ENCODE measurements at regions not wholly inside any gene's neighbourhood (a gene's known extent, or its start where the extent isn't known, plus 50 kb on each side); places are given as distances from the start of the nearest gene placed in this dataset.

GRCh38 chr11:81647374-81647773 is 1086.3 kb downstream of the FAM181B start:
- Mint-ChIP-seq H3K4me1 (peaks cover 0 to 4% (median 0%) of the 10 kb centered on the region in 4 donors), H3K36me3 (no peaks in the 10 kb centered on the region), H3K4me3 (no peak overlapping the region), H3K27ac (no peak overlapping the region), H3K27me3 (peaks cover 5 to 25% (median 14%) of the 10 kb centered on the region in 5 donors), H3K9me3 (no peaks in the 10 kb centered on the region)
- ATAC-seq: no peak
- DNase-seq: no peak
- POLR2A ChIA-PET: no interaction called here

- H3K36me3 Mint-ChIP-seq: no peaks in the 10 kb centered on the region
- POLR2A ChIA-PET: no interaction called here
- no peak overlapping the region for H3K27ac Mint-ChIP-seq
- DNase-seq (peak in 3 of 10 donors; percentile 40 to 45 (median 40)), ATAC-seq (peak; percentile 54 to 58)
- H3K4me1 Mint-ChIP-seq: peaks cover 0 to 4% (median 0%) of the 10 kb centered on the region in 4 donors
- H3K27me3 Mint-ChIP-seq: peaks cover 5 to 25% (median 16%) of the 10 kb centered on the region in 5 donors
- H3K4me3 Mint-ChIP-seq: no peak overlapping the region
- H3K9me3 Mint-ChIP-seq: no peaks in the 10 kb centered on the region
Measured at GRCh38 chr11:81644239-81644840, 1089.3 kb downstream of the FAM181B start.

GRCh38 chr11:81634483-81634882 is 1099.2 kb downstream of the FAM181B start:
- Mint-ChIP-seq H3K4me1 (no peaks in the 10 kb centered on the region), H3K27ac (no peak overlapping the region), H3K9me3 (no peaks in the 10 kb centered on the region), H3K36me3 (no peaks in the 10 kb centered on the region), H3K4me3 (no peak overlapping the region), H3K27me3 (peaks cover 0 to 8% (median 3%) of the 10 kb centered on the region in 5 donors)
- DNase-seq (no peak), ATAC-seq (no peak)
- POLR2A ChIA-PET: no interaction called here

GRCh38 chr11:81602508-81602907 is 1131.2 kb downstream of the FAM181B start:
- ATAC-seq: no peak
- no peak for DNase-seq
- Mint-ChIP-seq H3K4me3 (no peak overlapping the region), H3K9me3 (peaks cover 0 to 7% (median 0%) of the 10 kb centered on the region in 9 donors), H3K4me1 (no peaks in the 10 kb centered on the region), H3K27me3 (peaks cover 0 to 2% (median 0%) of the 10 kb centered on the region in 5 donors), H3K36me3 (no peaks in the 10 kb centered on the region), H3K27ac (no peak overlapping the region)
- POLR2A ChIA-PET: no interaction called here

- no peak overlapping the region for H3K27ac Mint-ChIP-seq
- no peak overlapping the region for H3K4me3 Mint-ChIP-seq
- peaks cover 0 to 13% (median 0%) of the 10 kb centered on the region in 9 donors for H3K9me3 Mint-ChIP-seq
- POLR2A ChIA-PET: no interaction called here
- no peaks in the 10 kb centered on the region for H3K27me3 Mint-ChIP-seq
- ATAC-seq (no peak), DNase-seq (no peak)
- no peaks in the 10 kb centered on the region for H3K36me3 Mint-ChIP-seq
- no peaks in the 10 kb centered on the region for H3K4me1 Mint-ChIP-seq
Measured at GRCh38 chr11:81596704-81597103, 1137.0 kb downstream of the FAM181B start.

- POLR2A ChIA-PET: no interaction called here
Measured at GRCh38 chr11:81585390-81585933, 1148.2 kb downstream of the FAM181B start.

GRCh38 chr11:81579339-81579738 is 1154.3 kb downstream of the FAM181B start:
- H3K4me1 Mint-ChIP-seq: no peaks in the 10 kb centered on the region
- H3K9me3 Mint-ChIP-seq: no peaks in the 10 kb centered on the region
- no peak overlapping the region for H3K4me3 Mint-ChIP-seq
- H3K27ac Mint-ChIP-seq: no peak overlapping the region
- ATAC-seq: no peak
- H3K36me3 Mint-ChIP-seq: no peaks in the 10 kb centered on the region
- H3K27me3 Mint-ChIP-seq: no peaks in the 10 kb centered on the region
- DNase-seq: no peak
- POLR2A ChIA-PET: no interaction called here

More at GRCh38 chr11:81585390-81585933, 1148.2 kb downstream of the FAM181B start:
- Mint-ChIP-seq H3K4me1 (no peaks in the 10 kb centered on the region), H3K27ac (no peak overlapping the region), H3K4me3 (no peak overlapping the region), H3K27me3 (peaks cover 0 to 3% (median 0%) of the 10 kb centered on the region in 5 donors), H3K36me3 (no peaks in the 10 kb centered on the region), H3K9me3 (peaks cover 0 to 2% (median 0%) of the 10 kb centered on the region in 9 donors)
- ATAC-seq (no peak), DNase-seq (no peak)

GRCh38 chr11:81578571-81578970 is 1155.1 kb downstream of the FAM181B start:
- no peaks in the 10 kb centered on the region for H3K36me3 Mint-ChIP-seq
- ATAC-seq (no peak), DNase-seq (no peak)
- no peaks in the 10 kb centered on the region for H3K9me3 Mint-ChIP-seq
- no peak overlapping the region for H3K4me3 Mint-ChIP-seq
- POLR2A ChIA-PET: no interaction called here
- H3K27ac Mint-ChIP-seq: no peak overlapping the region
- H3K4me1 Mint-ChIP-seq: no peaks in the 10 kb centered on the region
- H3K27me3 Mint-ChIP-seq: no peaks in the 10 kb centered on the region

- POLR2A ChIA-PET: no interaction called here
- no peak for DNase-seq
- ATAC-seq: no peak
- no peaks in the 10 kb centered on the region for H3K27me3 Mint-ChIP-seq
- H3K9me3 Mint-ChIP-seq: no peaks in the 10 kb centered on the region
- H3K36me3 Mint-ChIP-seq: no peaks in the 10 kb centered on the region
- H3K4me1 Mint-ChIP-seq: no peaks in the 10 kb centered on the region
- H3K4me3 Mint-ChIP-seq: no peak overlapping the region
- no peak overlapping the region for H3K27ac Mint-ChIP-seq
Measured at GRCh38 chr11:81574301-81574700, 1159.4 kb downstream of the FAM181B start.

GRCh38 chr11:81573367-81573766 is 1160.3 kb downstream of the FAM181B start:
- ATAC-seq (no peak), DNase-seq (no peak)
- Mint-ChIP-seq H3K4me3 (no peak overlapping the region), H3K27me3 (no peaks in the 10 kb centered on the region), H3K27ac (no peak overlapping the region), H3K36me3 (no peaks in the 10 kb centered on the region), H3K9me3 (no peaks in the 10 kb centered on the region), H3K4me1 (no peaks in the 10 kb centered on the region)
- POLR2A ChIA-PET: no interaction called here

GRCh38 chr11:81570669-81571068 is 1163.0 kb downstream of the FAM181B start:
- POLR2A ChIA-PET: interaction anchor here (0.5 kb wide), 1 partner anchor 18 kb away, joined by 3 read pairs; no protein-coding TSS in a partner anchor
- Mint-ChIP-seq H3K4me3 (no peak overlapping the region), H3K36me3 (no peaks in the 10 kb centered on the region), H3K27me3 (no peaks in the 10 kb centered on the region), H3K27ac (no peak overlapping the region), H3K4me1 (no peaks in the 10 kb centered on the region), H3K9me3 (peaks cover 0 to 2% (median 0%) of the 10 kb centered on the region in 9 donors)
- DNase-seq: no peak
- no peak for ATAC-seq

- Mint-ChIP-seq H3K27me3 (no peaks in the 10 kb centered on the region), H3K4me3 (no peak overlapping the region), H3K27ac (no peak overlapping the region), H3K36me3 (peaks cover 0 to 5% (median 0%) of the 10 kb centered on the region in 3 donors), H3K9me3 (peaks cover 0 to 3% (median 0%) of the 10 kb centered on the region in 9 donors), H3K4me1 (no peaks in the 10 kb centered on the region)
- no peak for DNase-seq
- ATAC-seq: no peak
- POLR2A ChIA-PET: no interaction called here
Measured at GRCh38 chr11:81569999-81570398, 1163.7 kb downstream of the FAM181B start.

- Mint-ChIP-seq H3K36me3 (peaks cover 0 to 5% (median 0%) of the 10 kb centered on the region in 3 donors), H3K27me3 (no peaks in the 10 kb centered on the region), H3K9me3 (peaks cover 0 to 4% (median 0%) of the 10 kb centered on the region in 9 donors), H3K4me1 (no peaks in the 10 kb centered on the region), H3K27ac (no peak overlapping the region), H3K4me3 (no peak overlapping the region)
- DNase-seq: no peak
- POLR2A ChIA-PET: no interaction called here
- ATAC-seq: no peak
Measured at GRCh38 chr11:81568918-81569317, 1164.7 kb downstream of the FAM181B start.

- no peaks in the 10 kb centered on the region for H3K4me1 Mint-ChIP-seq
- DNase-seq (no peak), ATAC-seq (no peak)
- H3K4me3 Mint-ChIP-seq: no peak overlapping the region
- no peaks in the 10 kb centered on the region for H3K27me3 Mint-ChIP-seq
- H3K36me3 Mint-ChIP-seq: no peaks in the 10 kb centered on the region
- no peak overlapping the region for H3K27ac Mint-ChIP-seq
- H3K9me3 Mint-ChIP-seq: peaks cover 0 to 4% (median 0%) of the 10 kb centered on the region in 9 donors
- POLR2A ChIA-PET: no interaction called here
Measured at GRCh38 chr11:81548123-81548522, 1185.5 kb downstream of the FAM181B start.
